ACC112 (cell line): ENCODE measurements at regions not wholly inside any gene's neighbourhood (a gene's known extent, or its start where the extent isn't known, plus 50 kb on each side); places are given as distances from the start of the nearest gene placed in this dataset.

Source experiments
- H2AFZ ChIP-seq: fragments of 200-600 bp; sonication (generic); one replicate; pipeline ENCODE4 v1.6.0; 2017; ENCODE audit warnings: antibody characterized with exemption, low read length; ENCODE audit not compliant: unreplicated experiment
- H3K27ac ChIP-seq: fragments of 200-600 bp; sonication (generic); 2 replicates; pipeline ENCODE4 v1.5.1; 2014; ENCODE audit warnings: low read depth, mild to moderate bottlenecking, antibody characterized with exemption, low read length, moderate library complexity
- H3K27me3 ChIP-seq: fragments of 200-600 bp; sonication (generic); 2 replicates; pipeline ENCODE4 v1.6.1; 2014; ENCODE audit warnings: mild to moderate bottlenecking, antibody characterized with exemption, low read length, moderate library complexity, mixed read lengths; ENCODE audit not compliant: insufficient read depth
- H3K36me3 ChIP-seq: fragments of 200-600 bp; sonication (generic); 2 replicates; pipeline ENCODE4 v1.6.1; 2016; ENCODE audit warnings: mild to moderate bottlenecking, antibody characterized with exemption, low read length, moderate library complexity, mixed read lengths; ENCODE audit not compliant: insufficient read depth
- H3K4me1 ChIP-seq: fragments of 200-600 bp; sonication (generic); one replicate; pipeline ENCODE4 v1.6.1; 2016; ENCODE audit warnings: low read length, mixed read lengths; ENCODE audit not compliant: insufficient read depth, unreplicated experiment, control insufficient read depth
- H3K4me3 ChIP-seq: fragments of 200-600 bp; sonication (generic); 2 replicates; pipeline ENCODE4 v1.5.1; 2014; ENCODE audit warnings: mild to moderate bottlenecking, low read depth, low read length
- H3K79me2 ChIP-seq: fragments of 200-600 bp; sonication (generic); one replicate; pipeline ENCODE4 v1.6.0; 2016; ENCODE audit warnings: low read length; ENCODE audit not compliant: control insufficient read depth, unreplicated experiment, insufficient read depth

DNA sequence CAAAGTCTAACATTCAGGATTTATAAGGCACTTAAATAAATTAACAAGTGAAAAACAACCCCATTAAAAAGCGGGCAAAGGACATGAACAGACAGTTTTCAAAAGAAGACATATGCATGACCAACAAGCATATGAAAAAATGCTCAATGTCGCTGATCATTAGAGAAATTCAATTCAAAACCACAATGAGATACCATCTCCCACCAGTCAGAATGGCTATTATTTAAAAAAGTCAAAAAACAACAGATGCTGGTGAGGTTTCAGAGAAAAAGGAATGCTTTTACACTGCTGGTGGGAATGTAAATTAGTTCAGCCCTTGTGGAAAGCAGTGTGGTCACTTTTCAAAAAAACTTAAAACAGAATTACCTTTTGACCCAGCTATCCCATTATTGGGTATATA lies 60.7 kb upstream of the BDKRB2 start:
- Histone ChIP-seq H3K4me3 (no peak overlapping the region), H2AFZ (no peak overlapping the region), H3K27ac (no peak overlapping the region), H3K27me3 (no peaks in the 10 kb centered on the region), H3K4me1 (peaks cover 18% of the 10 kb centered on the region), H3K79me2 (no peaks in the 10 kb centered on the region), H3K36me3 (peaks cover 9% of the 10 kb centered on the region; the same call in 1 of the 2 replicates)

DNA sequence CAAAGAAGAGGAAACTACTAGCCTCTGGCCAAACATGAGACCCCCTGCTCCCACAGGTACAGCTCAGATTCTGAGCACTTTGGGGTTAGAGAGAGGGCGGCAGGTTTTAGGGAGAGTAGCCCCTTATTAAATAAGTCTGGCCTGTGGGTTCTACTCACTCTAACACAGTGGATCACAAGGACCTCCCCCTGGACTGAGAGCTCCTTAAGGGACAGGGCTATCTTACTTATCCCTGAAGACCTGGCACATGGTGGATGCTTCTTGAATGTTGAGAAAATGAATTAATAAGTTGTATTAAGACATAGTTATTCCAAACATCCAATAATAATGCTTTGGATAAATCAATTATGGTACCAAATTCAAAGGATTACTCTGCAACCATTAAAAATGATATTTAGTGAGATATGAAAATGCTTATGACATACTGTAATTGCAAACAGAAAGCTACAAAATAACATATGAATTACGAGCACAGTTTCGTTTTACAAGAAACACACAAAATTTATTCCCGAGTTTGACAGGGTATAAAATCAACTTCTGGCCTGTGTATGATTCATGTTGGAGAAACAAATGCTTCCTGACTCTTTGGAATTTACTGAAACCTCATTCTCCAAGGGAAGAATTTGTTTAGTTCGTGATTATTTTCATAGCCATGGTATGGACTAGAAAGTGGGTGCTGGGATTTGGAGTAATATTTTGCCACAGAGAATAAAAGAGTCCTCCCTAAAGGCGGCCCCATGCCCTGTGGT lies 59.3 kb upstream of the BDKRB2 start:
- Histone ChIP-seq H3K4me1 (peaks cover 18% of the 10 kb centered on the region), H3K27me3 (no peaks in the 10 kb centered on the region), H3K27ac (peak overlapping the region; percentile 94), H3K36me3 (peaks cover 9% of the 10 kb centered on the region; the same call in 1 of the 2 replicates), H3K4me3 (peak overlapping the region; percentile 62), H2AFZ (peak overlapping the region; percentile 99), H3K79me2 (no peaks in the 10 kb centered on the region)

DNA sequence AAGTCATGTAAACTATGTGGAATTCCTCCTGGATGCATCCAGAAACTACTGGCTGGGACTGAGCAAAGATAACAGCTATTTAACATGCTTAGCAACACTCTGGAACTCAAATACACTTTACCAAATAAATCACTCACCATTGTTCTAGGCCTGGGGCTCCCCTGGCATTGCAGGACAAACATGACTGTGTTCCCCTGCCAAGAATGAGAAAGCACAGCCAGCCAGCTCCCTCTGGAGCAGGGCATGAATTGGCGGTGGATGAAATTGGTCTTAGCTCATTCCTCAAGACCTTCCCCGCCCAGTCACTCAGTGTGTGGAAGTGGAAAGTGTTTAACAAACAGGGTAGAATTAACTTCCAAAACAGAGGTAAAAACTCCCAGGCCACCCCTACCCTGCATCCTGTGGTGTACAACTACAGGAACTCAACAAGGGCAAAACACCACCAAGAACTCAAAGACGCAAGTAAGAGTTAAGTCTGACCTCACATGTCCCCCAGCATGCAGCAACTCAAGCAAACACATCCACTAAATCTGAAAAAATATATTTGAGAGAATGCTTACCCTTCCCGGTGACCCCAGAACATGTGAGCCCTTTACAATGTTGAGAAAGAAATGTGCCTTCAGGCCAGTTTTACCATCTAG lies 58.4 kb upstream of the BDKRB2 start:
- H3K4me3 ChIP-seq: peak overlapping the region; percentile 62
- H3K36me3 ChIP-seq: peaks cover 9% of the 10 kb centered on the region; the same call in 1 of the 2 replicates
- H2AFZ ChIP-seq: peak overlapping the region; percentile 99
- peak overlapping the region; percentile 94 for H3K27ac ChIP-seq
- H3K4me1 ChIP-seq: peaks cover 18% of the 10 kb centered on the region
- H3K27me3 ChIP-seq: no peaks in the 10 kb centered on the region
- H3K79me2 ChIP-seq: no peaks in the 10 kb centered on the region

DNA sequence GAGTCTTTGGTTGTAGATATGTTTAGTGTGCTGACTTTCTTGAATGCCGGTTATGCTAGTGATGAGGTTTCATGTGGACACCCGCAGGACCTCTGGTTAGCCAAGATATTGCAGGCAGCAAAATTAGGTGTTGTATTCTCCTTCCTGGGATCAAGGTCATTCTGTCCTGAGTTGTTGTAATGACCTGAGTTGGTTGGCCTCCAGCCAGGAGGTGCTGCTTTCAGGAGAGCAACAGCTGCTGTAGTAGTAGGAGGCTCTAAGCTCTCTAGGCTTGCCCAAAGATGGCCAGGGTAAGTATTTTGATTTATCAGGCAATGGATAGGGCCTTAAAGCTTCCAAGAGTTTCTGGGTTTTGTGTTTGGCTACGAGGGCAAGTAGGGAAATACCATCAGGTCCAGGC lies 56.0 kb upstream of the BDKRB2 start:
- H3K36me3 ChIP-seq: no peaks in the 10 kb centered on the region
- no peak overlapping the region for H3K4me3 ChIP-seq
- H2AFZ ChIP-seq: no peak overlapping the region
- H3K27ac ChIP-seq: no peak overlapping the region
- no peaks in the 10 kb centered on the region for H3K27me3 ChIP-seq
- no peaks in the 10 kb centered on the region for H3K79me2 ChIP-seq
- H3K4me1 ChIP-seq: peaks cover 18% of the 10 kb centered on the region

DNA sequence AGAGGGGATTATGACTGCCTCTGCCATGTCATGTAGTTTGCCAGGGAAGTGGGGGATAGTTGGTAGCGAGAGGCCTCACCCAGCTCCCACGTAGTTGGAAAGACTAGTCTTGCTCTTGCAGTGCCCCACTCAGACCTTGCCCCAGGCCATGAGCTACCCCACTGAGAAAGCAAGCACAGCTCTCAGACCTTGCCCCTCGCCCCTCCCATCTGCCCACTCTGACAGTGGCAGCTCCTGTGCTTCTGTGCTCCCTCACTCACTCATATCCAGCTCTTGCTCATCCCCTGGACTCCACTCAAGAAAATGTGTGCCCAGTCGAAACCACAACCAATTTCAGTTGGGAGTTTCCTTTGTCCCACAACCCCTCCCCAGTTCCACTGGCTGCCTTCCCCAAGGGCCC lies 55.5 kb upstream of the BDKRB2 start:
- Histone ChIP-seq H3K27ac (no peak overlapping the region), H3K4me1 (peaks cover 18% of the 10 kb centered on the region), H3K79me2 (no peaks in the 10 kb centered on the region), H3K4me3 (no peak overlapping the region), H3K27me3 (no peaks in the 10 kb centered on the region), H2AFZ (no peak overlapping the region), H3K36me3 (no peaks in the 10 kb centered on the region)

DNA sequence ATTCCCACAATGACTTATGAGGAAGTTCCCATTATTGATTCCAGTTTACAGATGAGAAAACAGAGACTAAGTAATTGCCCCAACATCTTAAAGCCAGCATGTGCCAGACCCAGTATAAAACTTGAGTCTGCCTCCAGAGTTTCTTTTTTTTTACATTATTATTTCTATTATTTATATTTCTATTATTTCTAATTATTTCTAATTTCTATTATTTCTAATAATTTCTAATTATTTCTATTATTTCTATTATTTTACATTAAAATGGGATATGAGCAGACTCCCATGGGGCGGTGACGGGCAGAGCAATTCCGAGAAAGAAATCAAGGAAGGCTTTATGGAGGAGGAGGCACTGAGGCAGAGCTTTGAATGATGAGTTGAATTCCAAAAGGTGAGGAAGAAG lies 54.4 kb upstream of the BDKRB2 start:
- H3K27me3 ChIP-seq: no peaks in the 10 kb centered on the region
- H3K4me1 ChIP-seq: peaks cover 13% of the 10 kb centered on the region
- H3K79me2 ChIP-seq: no peaks in the 10 kb centered on the region
- H2AFZ ChIP-seq: no peak overlapping the region
- H3K27ac ChIP-seq: no peak overlapping the region
- H3K4me3 ChIP-seq: no peak overlapping the region
- no peaks in the 10 kb centered on the region for H3K36me3 ChIP-seq

DNA sequence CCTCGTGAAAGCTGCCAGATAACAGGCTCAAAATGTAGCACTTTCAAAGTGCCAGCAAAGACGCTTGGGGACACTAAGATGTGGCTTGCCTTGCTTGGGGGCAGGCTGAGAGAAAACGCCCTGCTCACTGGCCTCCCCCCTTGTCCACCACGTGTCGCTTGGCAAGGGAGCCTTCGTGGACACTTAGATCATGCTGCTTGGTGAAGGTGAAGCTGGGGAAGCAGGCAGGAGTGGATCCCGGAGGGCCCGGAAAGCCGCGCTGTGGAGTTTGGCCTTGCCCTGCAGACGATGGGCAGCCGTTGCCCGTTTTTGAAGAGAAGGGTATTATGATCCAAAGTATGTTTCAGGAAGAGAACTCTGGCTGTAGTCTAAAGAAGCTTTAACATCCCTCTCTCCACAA lies 53.4 kb upstream of the BDKRB2 start:
- no peaks in the 10 kb centered on the region for H3K27me3 ChIP-seq
- no peak overlapping the region for H3K4me3 ChIP-seq
- no peaks in the 10 kb centered on the region for H3K36me3 ChIP-seq
- H3K79me2 ChIP-seq: no peaks in the 10 kb centered on the region
- H2AFZ ChIP-seq: no peak overlapping the region
- no peak overlapping the region for H3K27ac ChIP-seq
- H3K4me1 ChIP-seq: peaks cover 5% of the 10 kb centered on the region

DNA sequence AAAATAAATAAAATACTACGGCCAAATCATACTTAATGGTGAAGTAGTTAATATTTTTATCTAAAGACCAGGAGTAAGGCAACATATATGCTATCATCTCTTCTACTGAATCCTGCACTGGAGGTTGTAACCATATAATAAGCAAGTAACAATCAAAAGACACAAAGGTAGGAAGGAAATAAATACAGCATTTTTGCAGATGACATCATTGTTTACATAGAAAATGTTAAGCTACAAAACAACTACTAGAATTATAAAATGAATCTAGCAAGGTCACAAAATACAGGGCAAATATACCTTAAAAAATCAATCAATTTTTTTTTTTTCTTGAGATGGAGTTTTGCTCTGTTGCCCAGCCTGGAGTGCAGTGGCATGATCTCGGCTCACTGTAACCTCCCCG lies 51.6 kb upstream of the BDKRB2 start:
- Histone ChIP-seq H2AFZ (no peak overlapping the region), H3K4me3 (no peak overlapping the region), H3K27me3 (no peaks in the 10 kb centered on the region), H3K4me1 (no peaks in the 10 kb centered on the region), H3K36me3 (no peaks in the 10 kb centered on the region), H3K27ac (no peak overlapping the region), H3K79me2 (no peaks in the 10 kb centered on the region)
